Neural cell (in vitro differentiated cells): ENCODE measurements at regions not wholly inside any gene's neighbourhood (a gene's known extent, or its start where the extent isn't known, plus 50 kb on each side); places are given as distances from the start of the nearest gene placed in this dataset.

Experiments used
- H2AFZ ChIP-seq: fragments of 200-600, 300-800 bp; sonication (generic), shearing (Covaris generic); 2 replicates; pipeline ENCODE4 v1.6.0; 2014; ENCODE audit warnings: low read depth, mild to moderate bottlenecking, antibody characterized with exemption, low read length, moderate library complexity
- H3F3A ChIP-seq: fragments of 200-600 bp; shearing (Covaris generic); 2 replicates; pipeline ENCODE4 v1.6.1; 2016; ENCODE audit warnings: mild to moderate bottlenecking, moderate library complexity, mixed read lengths, antibody characterized with exemption, low read length; ENCODE audit not compliant: insufficient read depth, poor library complexity, severe bottlenecking
- H3K27ac ChIP-seq: fragments of 200-600, 300-800 bp; sonication (generic), shearing (Covaris generic); 2 replicates; pipeline ENCODE4 v1.5.1; 2014; ENCODE audit warnings: mild to moderate bottlenecking, low read length, moderate library complexity
- H3K27me3 ChIP-seq: fragments of 300-800, 200-600 bp; sonication (generic), shearing (Covaris generic); 2 replicates; pipeline ENCODE4 v1.6.0; 2014; ENCODE audit warnings: mild to moderate bottlenecking, low read depth, low read length, moderate library complexity; ENCODE audit not compliant: insufficient read depth
- H3K36me3 ChIP-seq: fragments of 300-800, 200-600 bp; sonication (generic), shearing (Covaris generic); 2 replicates; pipeline ENCODE4 v1.5.1; 2014; ENCODE audit warnings: mild to moderate bottlenecking, antibody characterized with exemption, low read length, moderate library complexity; ENCODE audit not compliant: insufficient read depth
- H3K4me2 ChIP-seq: fragments of 300-800, 200-600 bp; sonication (generic), shearing (Covaris generic); 2 replicates; pipeline ENCODE4 v1.6.0; 2014; ENCODE audit warnings: mild to moderate bottlenecking, low read length
- H3K4me3 ChIP-seq: fragments of 300-800, 200-600 bp; sonication (generic), shearing (Covaris generic); 2 replicates; pipeline ENCODE4 v1.5.1; 2014; ENCODE audit warnings: mild to moderate bottlenecking, low read length, moderate library complexity
- H3K79me2 ChIP-seq: fragments of 200-600 bp; shearing (Covaris generic); replicated peaks from 2 replicates; pipeline ENCODE4 v1.6.0; 2014; ENCODE audit warnings: mild to moderate bottlenecking, low read length, moderate library complexity; ENCODE audit not compliant: insufficient read depth
- H3K9ac ChIP-seq: fragments of 300-800, 200-600 bp; sonication (generic), shearing (Covaris generic); 2 replicates; pipeline ENCODE4 v1.6.1; 2016; ENCODE audit warnings: mild to moderate bottlenecking, low read length, mixed read lengths
- H3K9me2 ChIP-seq: fragments of 200-600 bp; shearing (Covaris generic); 2 replicates; pipeline ENCODE4 v1.6.1; 2016; ENCODE audit warnings: mild to moderate bottlenecking, low read length, mixed read lengths; ENCODE audit not compliant: insufficient read depth
- H3K9me3 ChIP-seq: fragments of 200-600, 300-800 bp; sonication (generic), shearing (Covaris generic); 2 replicates; pipeline ENCODE4 v1.6.1; 2016; ENCODE audit warnings: mild to moderate bottlenecking, mixed run types, low read length, moderate library complexity, mixed read lengths
- H4K20me1 ChIP-seq: fragments of 200-600 bp; shearing (Covaris generic); 2 replicates; pipeline ENCODE4 v1.6.1; 2016; ENCODE audit warnings: mild to moderate bottlenecking, mixed run types; ENCODE audit not compliant: insufficient read depth
- CTCF ChIP-seq: fragments of 450-650 bp; IDR thresholded peaks from 2 replicates; pipeline ENCODE4 v1.5.1; 2014; ENCODE audit warnings: antibody characterized with exemption, mild to moderate bottlenecking, moderate library complexity; ENCODE audit not compliant: poor library complexity, severe bottlenecking
- EP300 ChIP-seq: fragments of 450-650 bp; conservative IDR thresholded peaks from 2 replicates; pipeline ENCODE4 v1.6.1; 2014; ENCODE audit warnings: antibody characterized with exemption, mild to moderate bottlenecking, moderate library complexity; ENCODE audit not compliant: poor library complexity, severe bottlenecking
- EZH2 ChIP-seq: fragments of 200-600, 300-800 bp; shearing (Covaris generic), sonication (generic); IDR thresholded peaks from 2 replicates; pipeline ENCODE4 v1.6.1; 2014; ENCODE audit warnings: antibody characterized with exemption, low read length, borderline replicate concordance, mild to moderate bottlenecking; ENCODE audit not compliant: insufficient read depth, poor library complexity, severe bottlenecking
- MXI1 ChIP-seq: fragments of 450-650 bp; conservative IDR thresholded peaks from 2 replicates; pipeline ENCODE4 v1.6.1; 2014; ENCODE audit warnings: antibody characterized with exemption, mild to moderate bottlenecking; ENCODE audit not compliant: poor library complexity, severe bottlenecking
- POLR2AphosphoS5 ChIP-seq: IDR thresholded peaks from 2 replicates; pipeline ENCODE4 v1.6.1; 2012
- RAD21 ChIP-seq: fragments of 450-650 bp; conservative IDR thresholded peaks from 2 replicates; pipeline ENCODE4 v1.6.1; 2014; ENCODE audit warnings: antibody characterized with exemption, mild to moderate bottlenecking, moderate library complexity
- REST ChIP-seq: IDR thresholded peaks from 2 replicates; pipeline ENCODE4 v1.6.1; 2012; ENCODE audit warnings: borderline replicate concordance
- SMC3 ChIP-seq: fragments of 450-650 bp; conservative IDR thresholded peaks from 2 replicates; pipeline ENCODE4 v1.6.1; 2014; ENCODE audit warnings: antibody characterized with exemption, mild to moderate bottlenecking, moderate library complexity; ENCODE audit not compliant: poor library complexity
- TAF1 ChIP-seq: IDR thresholded peaks from 2 replicates; pipeline ENCODE4 v1.6.1; 2012; ENCODE audit warnings: low read depth

GRCh38 chrY:16522021-16522420 is 1358.0 kb downstream of the CDY2B start:
- H3K36me3 ChIP-seq: no peaks in the 10 kb centered on the region
- no peaks in the 10 kb centered on the region for H4K20me1 ChIP-seq
- no peak overlapping the region for H3K4me3 ChIP-seq
- no peak overlapping the region for H3K9ac ChIP-seq
- H3K9me3 ChIP-seq: no peaks in the 10 kb centered on the region
- no peaks in the 10 kb centered on the region for H3F3A ChIP-seq
- H2AFZ ChIP-seq: no peak overlapping the region
- no peaks in the 10 kb centered on the region for H3K79me2 ChIP-seq
- no peak overlapping the region for H3K4me2 ChIP-seq
- H3K27me3 ChIP-seq: no peaks in the 10 kb centered on the region
- H3K27ac ChIP-seq: no peak overlapping the region
- TF ChIP-seq SMC3: no peak
- TF ChIP-seq CTCF: no peak
- TF ChIP-seq RAD21: no peak
- TF ChIP-seq REST: no peak
- no peak for TF ChIP-seq POLR2AphosphoS5
- TF ChIP-seq EZH2: no peak
- TF ChIP-seq MXI1: no peak
- TF ChIP-seq EP300: no peak
- no peak for TF ChIP-seq TAF1
- no peaks in the 10 kb centered on the region for H3K9me2 ChIP-seq

GRCh38 chrY:16502733-16503214 is 1377.2 kb downstream of the CDY2B start:
- Histone ChIP-seq H3K27me3 (no peaks in the 10 kb centered on the region), H3K27ac (no peak overlapping the region), H3K9me2 (no peaks in the 10 kb centered on the region), H3K4me2 (no peak overlapping the region), H3K9ac (no peak overlapping the region), H3K79me2 (no peaks in the 10 kb centered on the region), H4K20me1 (no peaks in the 10 kb centered on the region), H2AFZ (no peak overlapping the region), H3K36me3 (no peaks in the 10 kb centered on the region), H3K9me3 (no peaks in the 10 kb centered on the region), H3K4me3 (no peak overlapping the region), H3F3A (no peaks in the 10 kb centered on the region)
- TF ChIP-seq EP300: no peak
- no peak for TF ChIP-seq EZH2
- no peak for TF ChIP-seq TAF1
- TF ChIP-seq RAD21: no peak
- TF ChIP-seq REST: no peak
- no peak for TF ChIP-seq MXI1
- TF ChIP-seq POLR2AphosphoS5: no peak
- no peak for TF ChIP-seq CTCF
- no peak for TF ChIP-seq SMC3
